ENCODE measurements at regions not wholly inside any gene's neighbourhood (a gene's known extent, or its start where the extent isn't known, plus 50 kb on each side); places are given as distances from the start of the nearest gene placed in this dataset.

- no peak for DNase-seq (ENCODE audit: low spot score)
- H3K27ac Mint-ChIP-seq, result no peak overlapping the region
- H3K27me3 Mint-ChIP-seq (ENCODE audit: low read depth), result peaks cover 12% of the 10 kb centered on the region
- peaks cover 34% of the 10 kb centered on the region for H3K4me1 Mint-ChIP-seq (ENCODE audit: low read depth)
- peak overlapping the region; percentile 2 for H3K4me3 Mint-ChIP-seq (ENCODE audit: low read depth)
- H3K9me3 Mint-ChIP-seq, result no peaks in the 10 kb centered on the region
- intact Hi-C loops (cut with micrococcal nuclease), result no loop called here
- no peaks in the 10 kb centered on the region for H3K36me3 Mint-ChIP-seq (ENCODE audit: low read depth)
These were observed 336.3 kb downstream of the TMEM121 start for GRCh38 chr14:105862581-105863239.

- DNase-seq (ENCODE audit: low spot score), result no peak
- no peak overlapping the region for H3K27ac Mint-ChIP-seq
- peaks cover 31% of the 10 kb centered on the region for H3K4me1 Mint-ChIP-seq (ENCODE audit: low read depth)
- H3K4me3 Mint-ChIP-seq (ENCODE audit: low read depth), result no peak overlapping the region
- peaks cover 12% of the 10 kb centered on the region for H3K27me3 Mint-ChIP-seq (ENCODE audit: low read depth)
- no peaks in the 10 kb centered on the region for H3K9me3 Mint-ChIP-seq
- intact Hi-C loops (cut with micrococcal nuclease), result no loop called here
- no peaks in the 10 kb centered on the region for H3K36me3 Mint-ChIP-seq (ENCODE audit: low read depth)
These were observed 337.1 kb downstream of the TMEM121 start for GRCh38 chr14:105863296-105864108.

GRCh38 chr14:105864116-105864515, 337.7 kb downstream of the TMEM121 start:
- Mint-ChIP-seq H3K27ac (no peak overlapping the region), H3K9me3 (no peaks in the 10 kb centered on the region), H3K27me3 (ENCODE audit: low read depth) (peaks cover 14% of the 10 kb centered on the region), H3K4me1 (ENCODE audit: low read depth) (peaks cover 33% of the 10 kb centered on the region), H3K36me3 (ENCODE audit: low read depth) (no peaks in the 10 kb centered on the region), H3K4me3 (ENCODE audit: low read depth) (no peak overlapping the region)
- DNase-seq (ENCODE audit: low spot score), result no peak
- intact Hi-C loops (cut with micrococcal nuclease), result no loop called here

GRCh38 chr14:105864651-105865265, 338.4 kb downstream of the TMEM121 start:
- peaks cover 33% of the 10 kb centered on the region for H3K4me1 Mint-ChIP-seq (ENCODE audit: low read depth)
- no peak overlapping the region for H3K27ac Mint-ChIP-seq
- no peaks in the 10 kb centered on the region for H3K36me3 Mint-ChIP-seq (ENCODE audit: low read depth)
- DNase-seq (ENCODE audit: low spot score), result no peak
- intact Hi-C loops (cut with micrococcal nuclease), result no loop called here
- H3K27me3 Mint-ChIP-seq (ENCODE audit: low read depth), result peaks cover 19% of the 10 kb centered on the region
- H3K4me3 Mint-ChIP-seq (ENCODE audit: low read depth), result no peak overlapping the region
- no peaks in the 10 kb centered on the region for H3K9me3 Mint-ChIP-seq

GRCh38 chr14:105865266-105865903, 339.0 kb downstream of the TMEM121 start:
- no peak for DNase-seq (ENCODE audit: low spot score)
- no peak overlapping the region for H3K27ac Mint-ChIP-seq
- intact Hi-C loops (cut with micrococcal nuclease), result no loop called here
- H3K27me3 Mint-ChIP-seq (ENCODE audit: low read depth), result peaks cover 22% of the 10 kb centered on the region
- peaks cover 33% of the 10 kb centered on the region for H3K4me1 Mint-ChIP-seq (ENCODE audit: low read depth)
- no peaks in the 10 kb centered on the region for H3K9me3 Mint-ChIP-seq
- H3K36me3 Mint-ChIP-seq (ENCODE audit: low read depth), result no peaks in the 10 kb centered on the region
- no peak overlapping the region for H3K4me3 Mint-ChIP-seq (ENCODE audit: low read depth)

GRCh38 chr14:105865904-105866840, 339.8 kb downstream of the TMEM121 start:
- intact Hi-C loops (cut with micrococcal nuclease), result no loop called here
- no peaks in the 10 kb centered on the region for H3K36me3 Mint-ChIP-seq (ENCODE audit: low read depth)

GRCh38 chr14:105866841-105867321, 340.5 kb downstream of the TMEM121 start:
- Mint-ChIP-seq H3K36me3 (ENCODE audit: low read depth) (no peaks in the 10 kb centered on the region), H3K4me1 (ENCODE audit: low read depth) (peaks cover 19% of the 10 kb centered on the region), H3K9me3 (no peaks in the 10 kb centered on the region), H3K27ac (no peak overlapping the region), H3K27me3 (ENCODE audit: low read depth) (peaks cover 33% of the 10 kb centered on the region), H3K4me3 (ENCODE audit: low read depth) (no peak overlapping the region)
- intact Hi-C loops (cut with micrococcal nuclease), result no loop called here
- DNase-seq (ENCODE audit: low spot score), result no peak

More at GRCh38 chr14:105865904-105866840, 339.8 kb downstream of the TMEM121 start:
- H3K27ac Mint-ChIP-seq, result no peak overlapping the region
- H3K9me3 Mint-ChIP-seq, result no peaks in the 10 kb centered on the region
- no peak overlapping the region for H3K4me3 Mint-ChIP-seq (ENCODE audit: low read depth)
- peaks cover 26% of the 10 kb centered on the region for H3K27me3 Mint-ChIP-seq (ENCODE audit: low read depth)
- DNase-seq (ENCODE audit: low spot score), result no peak
- peaks cover 25% of the 10 kb centered on the region for H3K4me1 Mint-ChIP-seq (ENCODE audit: low read depth)

GRCh38 chr14:105867961-105868599, 341.7 kb downstream of the TMEM121 start:
- DNase-seq (ENCODE audit: low spot score), result no peak
- Mint-ChIP-seq H3K4me1 (ENCODE audit: low read depth) (peaks cover 7% of the 10 kb centered on the region), H3K27ac (no peak overlapping the region), H3K9me3 (no peaks in the 10 kb centered on the region), H3K36me3 (ENCODE audit: low read depth) (no peaks in the 10 kb centered on the region), H3K27me3 (ENCODE audit: low read depth) (peaks cover 38% of the 10 kb centered on the region), H3K4me3 (ENCODE audit: low read depth) (no peak overlapping the region)
- intact Hi-C loops (cut with micrococcal nuclease), result no loop called here

- peaks cover 5% of the 10 kb centered on the region for H3K4me1 Mint-ChIP-seq (ENCODE audit: low read depth)
- no peaks in the 10 kb centered on the region for H3K36me3 Mint-ChIP-seq (ENCODE audit: low read depth)
- H3K9me3 Mint-ChIP-seq, result no peaks in the 10 kb centered on the region
- DNase-seq (ENCODE audit: low spot score), result no peak
- H3K27ac Mint-ChIP-seq, result no peak overlapping the region
- H3K27me3 Mint-ChIP-seq (ENCODE audit: low read depth), result peaks cover 67% of the 10 kb centered on the region
- intact Hi-C loops (cut with micrococcal nuclease), result no loop called here
- H3K4me3 Mint-ChIP-seq (ENCODE audit: low read depth), result no peak overlapping the region
These were observed 345.2 kb downstream of the TMEM121 start for GRCh38 chr14:105871590-105871989.

GRCh38 chr14:105873870-105874512, 347.6 kb downstream of the TMEM121 start:
- no peaks in the 10 kb centered on the region for H3K9me3 Mint-ChIP-seq

GRCh38 chr14:105876158-105876557, 349.8 kb downstream of the TMEM121 start:
- intact Hi-C loops (cut with micrococcal nuclease), result no loop called here
- no peaks in the 10 kb centered on the region for H3K9me3 Mint-ChIP-seq
- peaks cover 75% of the 10 kb centered on the region for H3K27me3 Mint-ChIP-seq (ENCODE audit: low read depth)

More at GRCh38 chr14:105873870-105874512, 347.6 kb downstream of the TMEM121 start:
- Mint-ChIP-seq H3K4me3 (ENCODE audit: low read depth) (no peak overlapping the region), H3K27me3 (ENCODE audit: low read depth) (peaks cover 81% of the 10 kb centered on the region), H3K4me1 (ENCODE audit: low read depth) (peaks cover 2% of the 10 kb centered on the region), H3K36me3 (ENCODE audit: low read depth) (no peaks in the 10 kb centered on the region), H3K27ac (no peak overlapping the region)
- intact Hi-C loops (cut with micrococcal nuclease), result no loop called here
- no peak for DNase-seq (ENCODE audit: low spot score)

More at GRCh38 chr14:105876158-105876557, 349.8 kb downstream of the TMEM121 start:
- Mint-ChIP-seq H3K4me1 (ENCODE audit: low read depth) (no peaks in the 10 kb centered on the region), H3K27ac (no peak overlapping the region), H3K36me3 (ENCODE audit: low read depth) (no peaks in the 10 kb centered on the region), H3K4me3 (ENCODE audit: low read depth) (no peak overlapping the region)
- DNase-seq (ENCODE audit: low spot score), result no peak

Measured in activated T-helper 2 cell treated with anti-CD3 and anti-CD28 coated beads, Interferon-gamma antibody, Interleukin-2, Interleukin-4, amounts not matched to agents 10 μg/mL and 5 μg/mL and 100 μg/mL, durations not matched to agents 14 hours and 24 hours and 36 hours (primary cell).